Immature natural killer cell (primary cell): ENCODE measurements at regions not wholly inside any gene's neighbourhood (a gene's known extent, or its start where the extent isn't known, plus 50 kb on each side); places are given as distances from the start of the nearest gene placed in this dataset.
"Not testable (repeated sequence)": the region's sequence is repeated elsewhere in the genome, so short reads cannot be mapped to it uniquely, and the experiment has no call there.

Experiments
- DNase-seq, 3 donors: peaks; one replicate each; pipeline ENCODE4 v3.0.0; 2022; ENCODE audit warnings: mixed read lengths in 1 of 3
- H3K27ac Mint-ChIP-seq, 6 donors: one replicate each; pipeline ENCODE4 v1.8.0; 2020; ENCODE audit warnings: mixed read lengths in 6 of 6, mild to moderate bottlenecking in 5 of 6, inconsistent platforms in 4 of 6, moderate library complexity in 3 of 6
- H3K27me3 Mint-ChIP-seq, 3 donors: one replicate each; pipeline ENCODE4 v1.8.0; 2020 to 2021; ENCODE audit warnings: low read depth in 3 of 3, mild to moderate bottlenecking in 3 of 3, mixed read lengths in 3 of 3, moderate library complexity in 3 of 3, inconsistent platforms in 1 of 3
- H3K36me3 Mint-ChIP-seq, 3 donors: one replicate each; pipeline ENCODE4 v1.8.0; 2020; ENCODE audit warnings: mixed read lengths in 3 of 3, inconsistent platforms in 2 of 3, mild to moderate bottlenecking in 2 of 3
- H3K4me1 Mint-ChIP-seq, 2 donors: one replicate each; pipeline ENCODE4 v1.8.0; 2020; ENCODE audit warnings: inconsistent platforms in 2 of 2, mild to moderate bottlenecking in 2 of 2, mixed read lengths in 2 of 2, moderate library complexity in 1 of 2
- H3K4me3 Mint-ChIP-seq, 5 donors: one replicate each; pipeline ENCODE4 v1.8.0; 2020; ENCODE audit warnings: mild to moderate bottlenecking in 5 of 5, mixed read lengths in 5 of 5, inconsistent platforms in 3 of 5, moderate library complexity in 3 of 5
- H3K9me3 Mint-ChIP-seq, 6 donors: one replicate each; pipeline ENCODE4 v1.8.0; 2020; ENCODE audit warnings: mild to moderate bottlenecking in 6 of 6, mixed read lengths in 6 of 6, inconsistent platforms in 4 of 6, moderate library complexity in 3 of 6

DNA sequence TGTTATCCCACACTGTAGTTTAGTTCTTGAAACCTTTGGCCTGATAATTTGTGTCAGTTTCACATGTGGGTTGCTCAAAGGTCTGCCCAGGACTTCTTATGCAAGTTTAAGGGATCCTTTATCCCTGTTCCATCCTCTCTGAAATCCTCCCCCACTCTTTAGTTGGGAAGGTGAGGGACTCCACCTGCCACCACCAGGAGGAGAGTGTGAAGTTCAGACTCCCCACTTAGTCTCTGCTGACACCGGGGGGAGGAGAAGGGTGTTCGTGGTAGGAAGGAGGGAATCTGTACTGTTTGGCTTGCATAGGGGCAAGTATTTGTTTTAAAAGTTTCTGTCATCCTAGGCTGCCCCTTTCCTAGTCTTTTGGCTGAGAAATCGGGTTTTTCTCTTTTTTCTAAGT lies 211.8 kb downstream of the PPP4R3C start:
- H3K9me3 Mint-ChIP-seq: peaks cover 0 to 9% (median 1%) of the 10 kb centered on the region in 6 donors
- H3K27me3 Mint-ChIP-seq: peaks cover 0 to 6% (median 0%) of the 10 kb centered on the region in 3 donors
- no peak overlapping the region for H3K27ac Mint-ChIP-seq
- H3K4me1 Mint-ChIP-seq: no peaks in the 10 kb centered on the region
- H3K4me3 Mint-ChIP-seq: no peak overlapping the region
- H3K36me3 Mint-ChIP-seq: no peaks in the 10 kb centered on the region
- no peak for DNase-seq

DNA sequence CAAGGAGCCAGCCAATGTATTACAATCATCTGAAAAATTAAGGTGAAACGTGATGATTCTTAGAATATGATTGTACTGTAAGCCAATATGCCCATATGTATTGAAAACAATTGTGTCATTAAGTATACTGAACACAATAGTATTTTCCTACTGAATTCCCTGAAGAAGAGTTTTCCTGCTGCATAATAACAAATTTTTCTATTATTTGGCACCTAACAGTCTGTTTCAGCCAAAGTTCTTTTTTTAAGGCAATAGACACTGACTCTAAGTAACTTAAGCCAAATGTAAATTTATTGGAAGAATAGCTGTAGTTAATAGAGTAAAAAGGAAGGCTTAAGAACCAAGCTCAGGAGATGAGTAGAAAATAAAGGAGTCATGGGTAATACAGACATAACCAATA lies 220.6 kb downstream of the PPP4R3C start:
- Mint-ChIP-seq H3K36me3 (no peaks in the 10 kb centered on the region), H3K9me3 (peaks cover 8 to 22% (median 10%) of the 10 kb centered on the region in 6 donors), H3K4me3 (no peak overlapping the region), H3K27ac (no peak overlapping the region), H3K27me3 (no peaks in the 10 kb centered on the region), H3K4me1 (no peaks in the 10 kb centered on the region)
- no peak for DNase-seq

DNA sequence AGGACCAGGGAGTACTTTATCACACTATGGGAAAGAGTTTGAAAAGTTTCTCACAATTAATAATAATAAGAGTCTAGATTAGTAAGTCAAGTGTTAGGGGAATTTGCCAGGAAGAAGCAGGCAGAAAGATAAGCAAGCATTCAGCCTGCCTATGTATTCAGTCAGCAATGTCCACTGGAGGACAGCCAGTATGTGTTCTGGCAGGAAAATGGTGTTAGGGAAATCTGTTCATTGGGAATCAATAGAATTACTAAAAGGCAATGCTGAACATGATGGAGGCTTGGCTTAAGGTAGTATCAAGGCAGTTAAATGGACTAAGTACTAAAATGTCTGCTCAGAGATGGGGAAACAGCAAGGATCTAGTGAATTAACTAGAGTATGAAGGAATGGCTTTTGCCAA lies 221.2 kb downstream of the PPP4R3C start:
- Mint-ChIP-seq H3K4me3 (no peak overlapping the region), H3K36me3 (no peaks in the 10 kb centered on the region), H3K27me3 (no peaks in the 10 kb centered on the region), H3K4me1 (no peaks in the 10 kb centered on the region), H3K27ac (no peak overlapping the region), H3K9me3 (peaks cover 8 to 22% (median 10%) of the 10 kb centered on the region in 6 donors)
- no peak for DNase-seq

DNA sequence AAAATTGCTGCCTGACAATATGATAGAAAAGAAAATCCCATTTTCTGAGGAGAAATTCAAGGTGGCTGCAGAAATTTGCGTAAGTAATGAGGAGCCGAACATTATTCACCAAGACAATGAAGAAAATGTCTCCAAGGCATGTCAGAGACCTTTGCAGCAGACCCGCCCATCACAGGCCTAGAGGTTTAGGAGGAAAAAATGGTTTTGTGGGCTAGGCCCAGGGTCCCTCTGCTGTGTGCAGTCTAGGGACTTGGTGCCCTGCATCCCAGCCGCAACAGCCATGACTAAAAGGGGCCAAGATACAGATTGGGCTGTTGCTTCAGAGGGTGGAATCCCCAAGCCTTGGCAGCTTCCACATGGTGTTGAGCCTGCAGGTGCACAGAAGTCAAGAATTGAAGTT lies 223.1 kb downstream of the PPP4R3C start:
- not testable (repeated sequence) for H3K4me3 Mint-ChIP-seq, DNase-seq, H3K27ac Mint-ChIP-seq, H3K36me3 Mint-ChIP-seq, H3K27me3 Mint-ChIP-seq, H3K4me1 Mint-ChIP-seq
- H3K9me3 Mint-ChIP-seq: peaks cover 8 to 22% (median 10%) of the 10 kb centered on the region in 6 donors

DNA sequence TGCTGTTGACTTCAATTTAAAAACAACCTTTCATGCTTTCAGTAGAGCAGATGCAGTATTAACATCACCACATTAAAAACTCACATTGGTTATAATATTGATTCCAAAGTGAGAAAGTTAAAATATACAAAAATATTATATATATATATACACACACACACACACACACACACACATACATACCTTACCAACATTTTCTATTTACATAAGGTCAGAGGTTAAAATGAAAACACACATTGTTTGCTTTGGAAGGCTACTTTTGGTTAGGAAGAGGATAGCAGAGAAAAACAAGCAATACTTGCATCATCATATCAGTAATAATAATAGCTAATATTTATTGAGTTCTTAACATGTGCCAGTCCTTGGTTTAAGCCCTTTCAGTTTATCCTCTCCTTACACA lies 226.5 kb downstream of the PPP4R3C start:
- Mint-ChIP-seq H3K27ac (no peak overlapping the region), H3K36me3 (no peaks in the 10 kb centered on the region), H3K9me3 (peaks cover 8 to 21% (median 11%) of the 10 kb centered on the region in 6 donors), H3K4me1 (no peaks in the 10 kb centered on the region), H3K4me3 (no peak overlapping the region), H3K27me3 (no peaks in the 10 kb centered on the region)
- DNase-seq: no peak

DNA sequence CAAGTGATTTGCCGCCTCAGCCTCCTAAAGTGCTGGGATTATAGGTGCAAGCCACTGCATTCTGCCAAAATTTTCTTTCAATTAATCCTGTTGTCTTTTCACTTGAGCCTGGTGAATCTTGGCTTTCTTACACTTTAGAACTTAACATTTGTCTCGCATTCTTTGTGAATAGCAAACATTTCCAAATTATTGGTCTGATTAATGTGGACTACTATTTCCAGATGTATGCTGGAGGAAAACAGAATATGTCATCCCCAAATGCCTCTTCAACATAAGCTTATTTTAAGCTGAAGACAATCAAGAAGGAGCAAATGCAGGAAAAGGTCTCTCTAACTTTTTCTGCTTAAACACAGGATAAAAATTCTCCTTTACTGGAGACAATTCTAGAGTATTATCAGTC lies 233.4 kb downstream of the PPP4R3C start:
- Mint-ChIP-seq H3K27ac (no peak overlapping the region), H3K9me3 (peaks cover 0 to 8% (median 2%) of the 10 kb centered on the region in 6 donors), H3K27me3 (peaks cover 0 to 2% (median 0%) of the 10 kb centered on the region in 3 donors), H3K4me1 (no peaks in the 10 kb centered on the region), H3K36me3 (no peaks in the 10 kb centered on the region), H3K4me3 (no peak overlapping the region)
- DNase-seq: no peak

DNA sequence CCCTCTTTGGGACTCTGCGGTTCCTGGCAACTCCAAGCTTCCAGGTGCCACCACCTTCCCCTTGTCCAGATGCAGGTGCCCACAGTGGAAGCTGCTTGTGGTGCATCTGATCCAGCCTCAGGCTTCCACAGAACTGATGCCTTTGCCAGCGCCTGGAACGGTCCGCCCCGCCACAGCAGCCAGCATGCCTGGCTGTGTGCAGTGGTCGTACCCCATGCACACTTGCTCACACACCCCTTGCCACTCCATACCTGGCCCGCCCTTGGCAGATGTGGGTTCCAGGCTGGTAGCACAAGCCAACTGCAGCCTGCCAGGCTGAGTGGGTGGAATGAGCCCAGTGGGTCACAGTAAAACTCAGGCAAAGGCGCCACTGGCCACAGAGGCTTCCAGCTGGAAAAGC lies 240.5 kb downstream of the PPP4R3C start:
- Mint-ChIP-seq H3K4me1 (no peaks in the 10 kb centered on the region), H3K4me3 (no peak overlapping the region), H3K9me3 (peaks cover 0 to 18% (median 5%) of the 10 kb centered on the region in 6 donors), H3K27ac (no peak overlapping the region), H3K27me3 (peaks cover 0 to 2% (median 0%) of the 10 kb centered on the region in 3 donors), H3K36me3 (peaks cover 0 to 3% (median 0%) of the 10 kb centered on the region in 3 donors)
- no peak for DNase-seq

DNA sequence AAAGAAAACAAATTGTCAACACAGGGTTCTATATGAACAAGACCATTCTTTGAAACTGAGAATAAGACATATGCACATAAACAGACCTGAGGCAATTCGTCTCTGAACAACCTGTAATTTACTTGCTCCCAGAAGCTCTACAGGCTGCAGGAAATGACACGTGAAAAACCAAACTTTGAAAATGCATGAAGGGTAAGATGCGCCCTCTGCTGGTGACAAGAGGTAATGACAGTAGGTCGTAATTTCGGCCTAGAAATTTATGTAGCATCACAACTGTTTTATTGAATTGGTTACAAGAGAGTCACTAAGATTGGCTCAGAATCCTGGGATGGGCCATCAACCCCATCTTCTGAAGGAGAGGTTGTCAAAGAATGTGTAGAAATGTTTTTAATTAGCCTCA lies 276.5 kb downstream of the PPP4R3C start:
- Mint-ChIP-seq H3K9me3 (peaks cover 0 to 2% (median 0%) of the 10 kb centered on the region in 6 donors), H3K27ac (no peak overlapping the region), H3K4me1 (no peaks in the 10 kb centered on the region), H3K36me3 (no peaks in the 10 kb centered on the region), H3K27me3 (peaks cover 0 to 2% (median 0%) of the 10 kb centered on the region in 3 donors), H3K4me3 (no peak overlapping the region)
- peak in 2 of 3 donors; percentile 17 to 29 for DNase-seq

DNA sequence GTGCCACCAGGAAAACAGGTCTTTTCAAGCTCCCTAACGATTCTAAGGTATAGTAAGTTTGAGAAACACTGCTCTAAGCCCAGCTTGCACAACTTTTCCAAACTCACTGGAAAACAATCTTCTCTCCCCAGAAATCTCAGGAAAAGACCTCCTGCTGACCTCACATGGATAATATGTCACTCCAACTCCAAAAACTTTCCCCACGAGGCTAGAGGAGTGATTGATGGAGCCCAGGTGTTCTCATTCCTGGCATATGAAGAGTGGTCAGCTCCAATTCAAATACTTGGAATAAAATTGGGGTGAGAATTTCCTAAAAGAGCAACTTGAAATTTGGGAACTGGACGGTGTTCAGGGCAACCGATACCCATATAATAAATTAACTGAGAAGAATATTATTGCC lies 299.9 kb downstream of the PPP4R3C start:
- Mint-ChIP-seq H3K27me3 (peaks cover 0 to 4% (median 0%) of the 10 kb centered on the region in 3 donors), H3K27ac (no peak overlapping the region), H3K4me1 (no peaks in the 10 kb centered on the region), H3K36me3 (no peaks in the 10 kb centered on the region), H3K4me3 (no peak overlapping the region), H3K9me3 (peaks cover 0 to 12% (median 1%) of the 10 kb centered on the region in 6 donors)
- no peak for DNase-seq

DNA sequence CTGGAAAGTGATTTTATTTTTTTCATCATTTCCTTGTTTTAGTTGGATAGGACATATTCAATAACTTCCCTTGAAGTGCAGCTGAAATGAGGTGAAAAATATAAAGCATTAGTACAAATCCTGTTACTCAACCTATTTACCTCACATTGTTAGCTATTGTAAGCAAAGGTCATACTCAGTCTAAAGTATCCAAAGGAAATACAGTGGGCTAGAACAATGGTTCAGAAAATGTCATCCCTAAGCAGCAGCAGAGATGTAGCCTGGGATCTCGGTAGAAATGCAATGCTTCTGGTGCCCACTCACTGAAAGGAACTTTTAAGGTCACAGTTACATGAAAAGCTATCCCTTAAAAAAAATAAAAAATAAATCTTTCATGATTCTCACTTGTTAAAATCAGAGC lies 300.6 kb downstream of the PPP4R3C start:
- Mint-ChIP-seq H3K9me3 (peaks cover 0 to 12% (median 1%) of the 10 kb centered on the region in 6 donors), H3K4me1 (no peaks in the 10 kb centered on the region), H3K27ac (no peak overlapping the region), H3K4me3 (no peak overlapping the region), H3K27me3 (peaks cover 0 to 4% (median 0%) of the 10 kb centered on the region in 3 donors), H3K36me3 (no peaks in the 10 kb centered on the region)
- DNase-seq: no peak

DNA sequence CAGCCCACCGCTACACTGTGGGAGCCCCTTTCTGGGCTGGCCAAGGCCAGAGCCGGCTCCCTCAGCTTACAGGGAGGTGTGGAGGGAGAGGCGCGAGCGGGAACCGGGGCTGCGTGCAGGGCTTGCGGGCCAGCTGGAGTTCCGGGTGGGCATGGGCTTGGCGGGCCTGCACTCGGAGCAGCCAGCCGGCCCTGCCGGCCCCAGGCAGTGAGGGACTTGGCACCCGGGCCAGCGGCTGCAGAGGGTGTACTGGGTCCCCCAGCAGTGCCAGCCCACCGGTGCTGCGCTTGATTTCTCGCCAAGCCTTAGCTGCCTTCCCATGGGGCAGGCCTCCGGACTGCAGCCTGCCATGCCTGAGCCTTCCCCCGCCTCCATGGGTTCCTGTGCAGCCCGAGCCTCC lies 306.2 kb downstream of the PPP4R3C start:
- not testable (repeated sequence) for H3K4me3 Mint-ChIP-seq, H3K27me3 Mint-ChIP-seq, H3K27ac Mint-ChIP-seq, DNase-seq, H3K36me3 Mint-ChIP-seq, H3K4me1 Mint-ChIP-seq
- peaks cover 0 to 12% (median 1%) of the 10 kb centered on the region in 6 donors for H3K9me3 Mint-ChIP-seq

DNA sequence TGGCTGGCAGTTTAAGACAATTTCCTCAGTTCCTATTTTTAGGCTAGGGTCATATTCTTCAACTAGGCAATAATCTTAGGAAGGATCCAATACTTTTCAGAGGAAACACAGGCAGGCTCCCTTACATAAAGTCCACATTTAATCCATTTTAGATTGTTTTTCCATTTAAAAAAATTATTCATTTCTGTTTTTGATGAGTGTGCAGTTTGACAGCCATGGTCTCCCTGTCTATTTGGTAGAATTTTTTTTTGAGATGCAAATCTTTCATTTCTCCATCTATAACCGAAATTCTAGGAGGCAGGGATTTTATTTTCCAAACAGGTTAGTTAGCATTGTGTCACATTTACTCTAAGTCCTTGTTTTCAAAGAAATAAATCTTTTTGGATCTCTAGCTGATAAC lies 326.8 kb downstream of the PPP4R3C start:
- Mint-ChIP-seq H3K27ac (no peak overlapping the region), H3K27me3 (peaks cover 0 to 4% (median 4%) of the 10 kb centered on the region in 3 donors), H3K4me3 (no peak overlapping the region), H3K9me3 (peaks cover 0 to 6% (median 1%) of the 10 kb centered on the region in 6 donors), H3K4me1 (no peaks in the 10 kb centered on the region), H3K36me3 (no peaks in the 10 kb centered on the region)
- DNase-seq: no peak

DNA sequence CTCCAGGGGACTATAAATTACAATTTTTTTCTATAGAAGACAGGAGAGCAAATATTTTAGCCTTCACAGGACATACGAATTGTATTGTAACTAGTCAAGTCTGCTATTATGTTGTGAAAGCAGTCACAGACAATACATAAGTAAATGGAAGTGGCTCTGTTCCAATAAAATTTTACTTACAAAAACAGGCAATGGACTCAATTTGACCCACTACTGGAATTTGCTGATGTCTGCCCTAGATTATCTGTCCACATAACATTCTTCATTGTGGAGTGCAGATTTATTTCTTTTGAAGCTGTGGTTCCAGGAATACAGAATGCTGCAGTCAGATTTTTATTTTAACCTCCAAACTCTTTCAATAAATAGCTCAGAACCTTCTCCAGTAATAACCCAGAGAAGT lies 330.3 kb downstream of the PPP4R3C start:
- Mint-ChIP-seq H3K4me3 (no peak overlapping the region), H3K4me1 (no peaks in the 10 kb centered on the region), H3K27ac (no peak overlapping the region), H3K9me3 (peaks cover 0 to 12% (median 6%) of the 10 kb centered on the region in 6 donors), H3K36me3 (no peaks in the 10 kb centered on the region), H3K27me3 (peaks cover 0 to 5% (median 2%) of the 10 kb centered on the region in 3 donors)
- DNase-seq: no peak

DNA sequence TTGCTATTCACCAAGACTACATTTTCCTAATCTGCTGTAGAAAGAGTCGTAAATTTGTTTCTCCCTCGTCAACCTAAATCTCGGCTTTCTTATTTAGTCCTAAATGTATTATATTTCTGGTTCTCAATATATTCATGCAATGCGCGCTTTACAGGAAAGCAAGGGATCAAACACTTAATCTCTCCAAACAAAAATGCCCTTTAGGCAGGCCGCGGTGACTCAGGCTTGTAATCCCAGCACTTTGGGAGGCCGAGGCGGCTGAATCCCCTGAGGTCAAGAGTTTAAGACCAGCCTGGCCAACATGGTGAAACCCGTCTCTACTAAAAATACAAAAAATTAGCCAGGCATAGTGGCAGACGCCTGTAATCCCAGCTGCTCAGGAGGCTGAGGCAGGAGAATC lies 376.0 kb downstream of the PPP4R3C start:
- DNase-seq, H3K4me3 Mint-ChIP-seq, H3K36me3 Mint-ChIP-seq, H3K27ac Mint-ChIP-seq, H3K27me3 Mint-ChIP-seq, H3K4me1 Mint-ChIP-seq: not testable (repeated sequence)
- peaks cover 0 to 12% (median under 1%) of the 10 kb centered on the region in 6 donors for H3K9me3 Mint-ChIP-seq

DNA sequence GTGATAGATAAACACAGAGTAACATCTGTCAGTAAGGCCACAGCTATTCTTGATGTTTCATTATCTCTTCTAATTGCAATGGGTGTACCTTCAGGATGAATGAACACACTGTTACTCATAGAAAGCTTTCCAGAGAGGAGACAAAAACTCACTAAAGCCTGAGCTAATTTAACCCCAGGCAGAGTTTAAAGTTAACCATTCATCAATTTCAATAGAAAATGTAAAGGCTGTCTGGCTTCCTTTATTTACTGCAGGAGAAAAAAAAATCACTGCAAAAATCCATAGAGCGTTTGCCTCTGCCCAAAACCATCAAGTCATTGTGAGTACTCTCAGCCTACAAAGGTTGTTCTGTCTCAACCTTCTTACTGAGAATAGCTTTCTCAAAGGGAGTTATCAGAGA lies 376.9 kb downstream of the PPP4R3C start:
- H3K27me3 Mint-ChIP-seq: no peaks in the 10 kb centered on the region
- H3K27ac Mint-ChIP-seq: no peak overlapping the region
- H3K36me3 Mint-ChIP-seq: no peaks in the 10 kb centered on the region
- H3K4me3 Mint-ChIP-seq: no peak overlapping the region
- DNase-seq: no peak
- H3K9me3 Mint-ChIP-seq: peaks cover 0 to 12% (median under 1%) of the 10 kb centered on the region in 6 donors
- no peaks in the 10 kb centered on the region for H3K4me1 Mint-ChIP-seq
